ENCODE measurements at regions not wholly inside any gene's neighbourhood (a gene's known extent, or its start where the extent isn't known, plus 50 kb on each side); places are given as distances from the start of the nearest gene placed in this dataset.

GRCh38 chr9:26520141-26520540 lies 372.5 kb downstream of the CAAP1 start:
- TF ChIP-seq CTCF (conservative IDR thresholded peaks at IDR 0.05; ENCODE audit: low read length) = no peak
- no peak for TF ChIP-seq EZH2phosphoT487 (IDR thresholded peaks at IDR 0.05; ENCODE audit: borderline replicate concordance)
